ENCODE measurements at regions not wholly inside any gene's neighbourhood (a gene's known extent, or its start where the extent isn't known, plus 50 kb on each side); places are given as distances from the start of the nearest gene placed in this dataset.
A peak's percentile ranks its signal among the peaks of the same experiment; 100 is the strongest.

- no peaks in the 10 kb centered on the region for H3K9me3 ChIP-seq (replicated peaks in 1 of 11)
- H3K27me3 ChIP-seq = no peaks in the 10 kb centered on the region
- no peak overlapping the region for H3K4me3 ChIP-seq
- no peaks in the 10 kb centered on the region for H4K20me1 ChIP-seq
- H3K27ac ChIP-seq = no peak overlapping the region
- H3K4me2 ChIP-seq = no peak overlapping the region
- no peaks in the 10 kb centered on the region for H3K4me1 ChIP-seq
- no peak overlapping the region for H3K9ac ChIP-seq
- no peaks in the 10 kb centered on the region for H3K36me3 ChIP-seq
- TF ChIP-seq Cebpa-rat (IDR thresholded peaks at IDR 0.05) = no peak
These were observed 202.5 kb upstream of the PBX1 start for GRCh38 chr1:164356511-164356910.

- Histone ChIP-seq H3K27me3 (no peaks in the 10 kb centered on the region), H3K4me3 (no peak overlapping the region), H3K9ac (no peak overlapping the region), H3K9me3 (replicated peaks in 1 of 11) (peaks cover 0 to 3% (median 2%) of the 10 kb centered on the region in 11 experiments; a peak in 10 of 22 replicates), H3K4me1 (no peaks in the 10 kb centered on the region), H3K27ac (no peak overlapping the region), H3K4me2 (no peak overlapping the region), H4K20me1 (no peaks in the 10 kb centered on the region), H3K36me3 (no peaks in the 10 kb centered on the region)
- no peak for TF ChIP-seq Cebpa-rat (IDR thresholded peaks at IDR 0.05)
These were observed 198.7 kb upstream of the PBX1 start for GRCh38 chr1:164360265-164360664.

DNA sequence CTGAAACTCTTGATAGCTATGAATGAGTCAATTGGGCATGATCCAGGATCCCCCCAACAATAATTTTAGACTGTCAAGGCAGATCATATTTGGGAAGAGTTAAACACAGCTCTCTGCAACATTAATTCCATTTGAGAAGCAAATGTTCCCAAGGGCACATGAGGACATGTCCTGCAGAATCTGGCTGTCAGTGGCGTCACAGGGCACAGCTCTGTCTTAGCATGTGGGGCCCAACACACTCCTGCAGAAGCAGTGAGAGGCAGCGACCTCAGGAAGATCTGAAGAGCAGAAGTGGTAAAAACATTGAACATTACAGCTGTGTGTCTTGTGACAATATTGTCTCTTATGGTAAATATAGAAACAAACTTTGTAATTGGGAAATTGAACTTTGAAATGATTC, 197.1 kb upstream of the PBX1 start:
- H3K9ac ChIP-seq = no peak overlapping the region
- no peak for TF ChIP-seq Cebpa-rat (IDR thresholded peaks at IDR 0.05)
- H3K36me3 ChIP-seq = no peaks in the 10 kb centered on the region
- no peak overlapping the region for H3K27ac ChIP-seq
- no peaks in the 10 kb centered on the region for H3K4me1 ChIP-seq
- H3K4me2 ChIP-seq = no peak overlapping the region
- H4K20me1 ChIP-seq = no peaks in the 10 kb centered on the region
- H3K9me3 ChIP-seq (replicated peaks in 1 of 11) = peaks cover 13 to 20% (median 18%) of the 10 kb centered on the region in 11 experiments
- no peaks in the 10 kb centered on the region for H3K27me3 ChIP-seq
- H3K4me3 ChIP-seq = no peak overlapping the region

- Histone ChIP-seq H3K4me2 (no peak overlapping the region), H3K9ac (no peak overlapping the region), H3K4me1 (no peaks in the 10 kb centered on the region), H3K27ac (no peak overlapping the region), H3K27me3 (no peaks in the 10 kb centered on the region), H4K20me1 (no peaks in the 10 kb centered on the region), H3K36me3 (no peaks in the 10 kb centered on the region), H3K4me3 (no peak overlapping the region), H3K9me3 (replicated peaks in 1 of 11) (peaks cover 13 to 27% (median 22%) of the 10 kb centered on the region in 11 experiments)
- no peak for TF ChIP-seq Cebpa-rat (IDR thresholded peaks at IDR 0.05)
These were observed 195.0 kb upstream of the PBX1 start for GRCh38 chr1:164363980-164364379.

- Histone ChIP-seq H3K27me3 (no peaks in the 10 kb centered on the region), H3K36me3 (no peaks in the 10 kb centered on the region), H3K4me3 (no peak overlapping the region), H3K9me3 (replicated peaks in 1 of 11) (peaks cover 14 to 27% (median 22%) of the 10 kb centered on the region in 11 experiments), H3K27ac (no peak overlapping the region), H3K9ac (no peak overlapping the region), H3K4me1 (no peaks in the 10 kb centered on the region), H4K20me1 (no peaks in the 10 kb centered on the region), H3K4me2 (no peak overlapping the region)
- TF ChIP-seq Cebpa-rat (IDR thresholded peaks at IDR 0.05) = no peak
These were observed 193.0 kb upstream of the PBX1 start for GRCh38 chr1:164366014-164366413.

DNA sequence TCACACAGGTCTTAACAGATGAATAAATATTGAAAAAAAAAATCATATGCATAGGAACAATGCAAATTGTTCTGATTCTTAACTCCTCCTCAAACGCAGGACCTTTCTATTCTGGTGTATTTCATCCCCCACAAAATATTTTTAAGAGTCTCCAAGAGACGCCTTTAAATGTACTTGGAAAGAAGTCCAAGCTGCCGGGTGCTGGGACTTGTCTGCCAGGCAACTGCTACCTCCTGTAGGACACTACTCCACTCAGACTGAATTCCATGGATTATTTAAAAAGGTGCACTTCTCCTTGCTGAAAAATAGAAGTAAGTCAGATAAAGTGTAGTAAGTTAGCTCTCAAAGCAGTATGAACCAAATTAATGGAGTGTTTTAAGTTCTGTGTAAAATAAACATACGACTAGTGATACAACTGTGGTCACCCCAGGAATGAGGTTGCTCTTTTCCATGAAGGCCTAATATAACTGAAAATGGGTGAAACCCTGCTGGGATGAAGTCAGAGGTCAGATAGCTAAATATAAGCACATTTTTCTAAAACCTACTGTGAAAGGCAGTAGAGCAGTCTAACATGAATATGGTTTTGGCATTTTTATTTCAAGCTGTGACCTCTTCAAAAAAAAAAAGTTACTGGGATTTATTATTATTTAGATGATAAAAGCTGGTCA, 189.2 kb upstream of the PBX1 start:
- Histone ChIP-seq H3K4me1 (no peaks in the 10 kb centered on the region), H4K20me1 (no peaks in the 10 kb centered on the region), H3K9ac (no peak overlapping the region), H3K4me2 (no peak overlapping the region), H3K4me3 (no peak overlapping the region), H3K27ac (no peak overlapping the region), H3K36me3 (no peaks in the 10 kb centered on the region), H3K27me3 (no peaks in the 10 kb centered on the region), H3K9me3 (replicated peaks in 1 of 11) (peaks cover 16 to 32% (median 22%) of the 10 kb centered on the region in 11 experiments)
- TF ChIP-seq Cebpa-rat (IDR thresholded peaks at IDR 0.05) = no peak

DNA sequence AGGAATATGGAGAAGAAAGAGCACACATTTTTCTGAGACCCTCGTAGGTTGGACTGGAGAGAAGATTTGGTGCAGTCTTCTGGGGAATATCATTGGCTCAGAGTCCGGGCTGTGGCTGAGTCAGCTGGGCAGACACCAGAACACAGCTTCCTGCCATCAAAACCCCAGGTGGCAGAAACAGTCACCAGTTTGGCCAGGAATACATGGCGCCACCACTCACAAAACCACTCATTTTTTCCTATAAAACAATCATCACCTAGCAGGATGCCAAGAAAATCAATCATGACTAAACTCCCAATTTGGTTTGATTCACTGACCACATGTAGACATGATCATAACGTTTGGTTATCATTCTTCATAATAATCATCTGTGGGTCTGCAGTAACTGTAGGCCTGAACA, 178.1 kb upstream of the PBX1 start:
- Histone ChIP-seq H3K27ac (no peak overlapping the region), H3K9ac (no peak overlapping the region), H3K36me3 (no peaks in the 10 kb centered on the region), H4K20me1 (no peaks in the 10 kb centered on the region), H3K4me2 (peak overlapping the region in 3 of 11 experiments; percentile 13 to 21 (median 21); a peak in 1 of 22 replicates), H3K27me3 (no peaks in the 10 kb centered on the region), H3K9me3 (replicated peaks in 1 of 11) (no peaks in the 10 kb centered on the region), H3K4me1 (peaks cover 0 to 3% (median 0%) of the 10 kb centered on the region in 10 experiments; a peak in 1 of 20 replicates), H3K4me3 (no peak overlapping the region)
- no peak for TF ChIP-seq Cebpa-rat (IDR thresholded peaks at IDR 0.05)

GRCh38 chr1:164382384-164382783, 176.6 kb upstream of the PBX1 start:
- Histone ChIP-seq H3K36me3 (no peaks in the 10 kb centered on the region), H3K4me2 (no peak overlapping the region), H3K9ac (no peak overlapping the region), H3K4me1 (peaks cover 0 to 3% (median 0%) of the 10 kb centered on the region in 10 experiments; a peak in 1 of 20 replicates), H3K9me3 (replicated peaks in 1 of 11) (no peaks in the 10 kb centered on the region; a peak in 1 of 22 replicates), H3K4me3 (no peak overlapping the region), H3K27me3 (no peaks in the 10 kb centered on the region), H4K20me1 (no peaks in the 10 kb centered on the region), H3K27ac (no peak overlapping the region)
- TF ChIP-seq Cebpa-rat (IDR thresholded peaks at IDR 0.05) = no peak

GRCh38 chr1:164384262-164384661, 174.7 kb upstream of the PBX1 start:
- TF ChIP-seq Cebpa-rat (IDR thresholded peaks at IDR 0.05) = no peak
- no peaks in the 10 kb centered on the region for H4K20me1 ChIP-seq

DNA sequence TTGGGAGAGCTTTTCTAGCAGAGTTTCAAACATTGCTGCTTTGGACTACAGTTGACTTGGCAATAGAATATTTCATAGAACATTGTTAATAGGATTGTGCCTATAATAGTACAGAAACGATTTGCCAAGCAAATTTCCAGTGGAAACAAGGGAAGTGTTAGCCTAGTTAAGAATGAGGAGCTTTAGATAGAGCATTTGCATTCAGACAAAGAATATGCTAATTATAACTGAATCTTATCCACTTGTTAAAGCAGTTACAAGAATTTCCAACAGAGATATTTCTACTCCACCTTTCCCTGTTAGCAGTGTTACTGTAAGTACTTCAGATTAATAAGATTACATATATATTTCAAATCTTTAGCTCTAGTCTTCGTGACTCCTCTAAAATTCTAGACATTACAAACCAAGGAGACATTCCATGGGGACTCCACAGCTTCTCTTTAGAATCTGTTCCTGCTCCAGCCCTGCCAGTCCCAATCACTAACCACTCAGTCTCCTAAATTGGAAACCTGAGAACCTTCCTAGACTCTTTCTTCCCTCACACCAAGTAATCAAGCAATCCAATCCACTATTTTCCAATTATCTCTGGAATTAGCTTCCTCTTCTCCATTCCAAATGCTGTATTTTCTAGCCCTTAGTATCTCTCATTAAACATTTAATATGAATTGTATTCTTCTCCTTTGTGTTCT, 141.8 kb upstream of the PBX1 start:
- Histone ChIP-seq H3K4me2 (no peak overlapping the region), H3K27ac (no peak overlapping the region), H3K9ac (no peak overlapping the region), H4K20me1 (no peaks in the 10 kb centered on the region), H3K36me3 (no peaks in the 10 kb centered on the region), H3K4me1 (no peaks in the 10 kb centered on the region), H3K9me3 (replicated peaks in 1 of 11) (no peaks in the 10 kb centered on the region), H3K4me3 (no peak overlapping the region), H3K27me3 (no peaks in the 10 kb centered on the region)
- TF ChIP-seq Cebpa-rat (IDR thresholded peaks at IDR 0.05) = no peak

More at GRCh38 chr1:164384262-164384661, 174.7 kb upstream of the PBX1 start:
- H3K4me1 ChIP-seq = peaks cover 0 to 3% (median 0%) of the 10 kb centered on the region in 10 experiments; a peak in 1 of 20 replicates
- no peak overlapping the region for H3K4me2 ChIP-seq
- H3K9me3 ChIP-seq (replicated peaks in 1 of 11) = no peaks in the 10 kb centered on the region; a peak in 1 of 22 replicates
- H3K27ac ChIP-seq = no peak overlapping the region
- no peak overlapping the region for H3K9ac ChIP-seq
- no peaks in the 10 kb centered on the region for H3K36me3 ChIP-seq
- H3K4me3 ChIP-seq = no peak overlapping the region
- H3K27me3 ChIP-seq = no peaks in the 10 kb centered on the region
